K562 (cell line): ENCODE measurements at regions not wholly inside any gene's neighbourhood (a gene's known extent, or its start where the extent isn't known, plus 50 kb on each side); places are given as distances from the start of the nearest gene placed in this dataset.
"Not testable (repeated sequence)": the region's sequence is repeated elsewhere in the genome, so short reads cannot be mapped to it uniquely, and the experiment has no call there.

Experiments used
- ATF1 ChIP-seq, 2 experiments: fragments of 450-650 bp in 1 of 2; IDR thresholded peaks; 2 replicates each; pipeline ENCODE4 v1.6.1; 2016; ENCODE audit warnings: missing compliant biosample characterization in 1 of 2, missing genetic modification characterization in 1 of 2
- BRD9 ChIP-seq: fragments of 450-650 bp; IDR thresholded peaks from 2 replicates; pipeline ENCODE4 v1.6.1; 2018; ENCODE audit warnings: low read depth; ENCODE audit not compliant: partially characterized antibody
- CTBP1 ChIP-seq: fragments of 450-650 bp; IDR thresholded peaks from 2 replicates; pipeline ENCODE4 v1.6.1; 2016; ENCODE audit warnings: borderline replicate concordance
- CXXC5 ChIP-seq: fragments of 250-450 bp; sonication (Bioruptor Pico); IDR thresholded peaks from 2 replicates; pipeline ENCODE4 v1.8.0; 2022; ENCODE audit warnings: inconsistent platforms, mild to moderate bottlenecking, moderate library complexity
- FOXK2 ChIP-seq, 2 experiments: fragments of 450-650 bp; IDR thresholded peaks in 1 of 2; conservative IDR thresholded peaks in 1 of 2; 2 replicates each; pipeline ENCODE4 v1.6.1; 2016; ENCODE audit warnings: low read depth in 2 of 2, mild to moderate bottlenecking in 1 of 2
- LEF1 ChIP-seq: fragments of 450-650 bp; IDR thresholded peaks from 2 replicates; pipeline ENCODE4 v1.6.1; 2016; ENCODE audit warnings: mild to moderate bottlenecking
- MGA ChIP-seq: fragments of 450-650 bp; IDR thresholded peaks from 2 replicates; pipeline ENCODE4 v1.6.1; 2016; ENCODE audit warnings: mild to moderate bottlenecking, moderate library complexity
- NFRKB ChIP-seq: fragments of 450-650 bp; IDR thresholded peaks from 2 replicates; pipeline ENCODE4 v1.6.1; 2016; ENCODE audit warnings: low read depth
- NONO ChIP-seq, 2 experiments: fragments of 200-400 bp in 1 of 2; fragments of 450-650 bp in 1 of 2; formaldehyde crosslinking in 1 of 2; IDR thresholded peaks; 2 replicates each; pipeline ENCODE4 v1.6.1; 2017; ENCODE audit warnings: low read depth in 2 of 2, mild to moderate bottlenecking in 2 of 2, moderate library complexity in 2 of 2, low read length in 1 of 2
- NRF1 ChIP-seq, 2 experiments: fragments of 450-650 bp; IDR thresholded peaks in 1 of 2; conservative IDR thresholded peaks in 1 of 2; 2 replicates each; pipeline ENCODE4 v1.6.1; 2014; ENCODE audit warnings: mild to moderate bottlenecking in 2 of 2
- POLR2A ChIP-seq: fragments of 450-650 bp; conservative IDR thresholded peaks from 2 replicates; pipeline ENCODE4 v1.6.1; 2016
- PRDM10 ChIP-seq: fragments of 450-650 bp; IDR thresholded peaks from 2 replicates; pipeline ENCODE4 v1.6.1; 2018; ENCODE audit not compliant: partially characterized antibody
- RB1 ChIP-seq: fragments of 450-650 bp; IDR thresholded peaks from 2 replicates; pipeline ENCODE4 v1.6.1; 2017; ENCODE audit warnings: low read depth, mild to moderate bottlenecking
- SMAD4 ChIP-seq: fragments of 250-450 bp; sonication (Bioruptor Pico); conservative IDR thresholded peaks from 2 replicates; pipeline ENCODE4 v1.8.0; 2021; ENCODE audit warnings: inconsistent platforms, mild to moderate bottlenecking, moderate library complexity

GRCh38 chr7:113263215-113263742 lies 144.9 kb upstream of the SMIM30 start (continued):
- TF ChIP-seq PRDM10 (peak; percentile 45), BRD9 (peak; percentile 72), POLR2A (peak; percentile 79), LEF1 (peak; percentile 44; the same call in 1 of the 2 replicates), NONO (IDR thresholded peaks at IDR 0.05; ENCODE audit: low read depth in 2 of 2, low read length in 1 of 2) (0 out of 4 replicates have a peak, but pooled peaks of 1 of the 2 experiments have one; percentile 26), FOXK2 (conservative IDR thresholded peaks at IDR 0.05 in 1 of 2, IDR thresholded peaks at IDR 0.05 in 1 of 2; ENCODE audit: low read depth in 2 of 2) (peak; percentile 86 to 87), ATF1 (tag; IDR thresholded peaks at IDR 0.05) (peak; percentile 39; the same call in 1 of the 2 replicates), NFRKB (peak; percentile 98), CTBP1 (peak; percentile 34; the same call in 1 of the 2 replicates), RB1 (peak; percentile 38; the same call in 1 of the 2 replicates), SMAD4 (CRISPR knock-in tag) (peak; percentile 58), CXXC5 (CRISPR knock-in tag) (peak; percentile 48; the same call in 1 of the 2 replicates), MGA (peak; percentile 72), NRF1 (conservative IDR thresholded peaks at IDR 0.05 in 1 of 2, IDR thresholded peaks at IDR 0.05 in 1 of 2) (peak; percentile 49 to 55)
- not testable (repeated sequence) for TF ChIP-seq ATF1 (CRISPR knock-in tag; IDR thresholded peaks at IDR 0.05)
